Retinal pigment epithelial cell (primary cell): ENCODE measurements at regions not wholly inside any gene's neighbourhood (a gene's known extent, or its start where the extent isn't known, plus 50 kb on each side); places are given as distances from the start of the nearest gene placed in this dataset.

Experiments
- DNase-seq: peaks from one replicate; pipeline ENCODE4 v3.0.0-alpha.2; 2010; ENCODE audit warnings: low read depth
- H3K4me3 ChIP-seq: 2 replicates; pipeline ENCODE4 v1.5.1; 2011; ENCODE audit warnings: mild to moderate bottlenecking, low read length, control low read depth, moderate library complexity
- TF ChIP-seq, protein P1 (sequence below): conservative IDR thresholded peaks from 2 replicates; pipeline ENCODE4 v1.5.1; 2011; ENCODE audit warnings: low read depth, low read length, control low read depth, inconsistent platforms

DNA sequence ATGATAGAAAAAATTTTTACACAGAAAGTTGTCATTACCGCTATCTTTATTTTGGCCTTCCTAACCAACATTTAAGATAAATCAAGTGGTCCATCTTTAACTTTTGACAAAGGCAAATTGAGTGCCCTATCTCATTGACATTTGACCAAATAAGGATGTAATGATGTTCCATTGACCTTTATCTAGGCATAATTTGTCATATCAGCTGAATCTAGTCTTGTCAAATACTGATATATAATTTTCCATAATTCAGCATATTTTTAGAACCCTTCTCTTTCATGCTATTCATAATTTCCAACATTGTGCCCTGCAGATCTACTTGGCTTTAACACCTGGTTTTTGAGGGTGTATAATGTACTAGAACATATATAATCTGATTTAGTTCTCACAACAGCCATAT, 63.8 kb downstream of the XCL1 start:
- H3K4me3 ChIP-seq = no peak overlapping the region
- no peak for DNase-seq
- TF ChIP-seq, protein P1, sequence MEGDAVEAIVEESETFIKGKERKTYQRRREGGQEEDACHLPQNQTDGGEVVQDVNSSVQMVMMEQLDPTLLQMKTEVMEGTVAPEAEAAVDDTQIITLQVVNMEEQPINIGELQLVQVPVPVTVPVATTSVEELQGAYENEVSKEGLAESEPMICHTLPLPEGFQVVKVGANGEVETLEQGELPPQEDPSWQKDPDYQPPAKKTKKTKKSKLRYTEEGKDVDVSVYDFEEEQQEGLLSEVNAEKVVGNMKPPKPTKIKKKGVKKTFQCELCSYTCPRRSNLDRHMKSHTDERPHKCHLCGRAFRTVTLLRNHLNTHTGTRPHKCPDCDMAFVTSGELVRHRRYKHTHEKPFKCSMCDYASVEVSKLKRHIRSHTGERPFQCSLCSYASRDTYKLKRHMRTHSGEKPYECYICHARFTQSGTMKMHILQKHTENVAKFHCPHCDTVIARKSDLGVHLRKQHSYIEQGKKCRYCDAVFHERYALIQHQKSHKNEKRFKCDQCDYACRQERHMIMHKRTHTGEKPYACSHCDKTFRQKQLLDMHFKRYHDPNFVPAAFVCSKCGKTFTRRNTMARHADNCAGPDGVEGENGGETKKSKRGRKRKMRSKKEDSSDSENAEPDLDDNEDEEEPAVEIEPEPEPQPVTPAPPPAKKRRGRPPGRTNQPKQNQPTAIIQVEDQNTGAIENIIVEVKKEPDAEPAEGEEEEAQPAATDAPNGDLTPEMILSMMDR = no peak

DNA sequence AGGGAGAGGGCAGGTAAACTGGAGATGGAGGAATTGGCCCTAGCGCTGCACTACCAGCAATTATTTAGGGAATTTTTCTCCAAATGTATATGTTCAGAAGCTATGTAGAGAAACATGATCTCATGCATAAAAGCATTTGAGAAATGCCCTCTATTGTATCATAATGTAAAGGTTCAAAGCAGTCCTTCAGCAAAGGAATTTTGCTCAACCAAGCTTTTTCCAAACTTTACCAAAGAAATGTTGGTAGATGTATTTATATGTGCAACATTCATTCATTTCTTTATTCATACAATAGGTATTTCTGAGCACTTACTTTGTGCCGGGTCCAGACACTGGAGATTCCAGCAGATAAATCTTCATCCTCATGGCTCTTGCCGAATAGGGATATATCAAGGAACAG, 64.4 kb downstream of the XCL1 start:
- H3K4me3 ChIP-seq = no peak overlapping the region
- no peak for DNase-seq
- TF ChIP-seq, protein P1 = no peak

DNA sequence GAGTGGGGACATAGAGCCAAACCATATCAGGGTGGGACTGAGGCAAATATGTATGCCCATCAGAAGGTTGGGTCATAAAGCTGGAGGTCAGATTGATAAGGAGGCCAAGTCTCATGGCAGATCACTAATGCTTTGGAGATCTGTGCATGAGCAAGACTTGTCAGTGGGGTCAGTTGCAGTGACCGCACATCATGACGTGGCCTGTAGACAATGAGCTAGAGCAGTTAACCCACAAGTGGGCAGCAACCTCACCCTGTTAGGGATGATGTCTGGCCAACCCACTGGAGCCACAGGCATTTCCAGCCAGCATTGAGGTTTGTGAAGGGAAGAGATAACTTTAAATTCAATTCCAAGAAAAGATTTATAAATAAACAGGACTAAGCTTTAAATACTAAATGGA, 66.7 kb downstream of the XCL1 start:
- DNase-seq = no peak
- H3K4me3 ChIP-seq = no peak overlapping the region
- TF ChIP-seq, protein P1 = no peak
